Suprapubic skin (tissue), 4 donors: ENCODE measurements at regions not wholly inside any gene's neighbourhood (a gene's known extent, or its start where the extent isn't known, plus 50 kb on each side); places are given as distances from the start of the nearest gene placed in this dataset.
"Not testable (repeated sequence)": the region's sequence is repeated elsewhere in the genome, so short reads cannot be mapped to it uniquely, and the experiment has no call there.

Experiments used
- DNase-seq, 2 donors: peaks; one replicate each; pipeline ENCODE4 v3.0.0-alpha.2; 2019; ENCODE audit warnings: low spot score in 2 of 2
- H3K27ac ChIP-seq: fragments of 200-600 bp; sonication (generic); one replicate; pipeline ENCODE4 v1.5.1; 2019
- H3K27me3 ChIP-seq: fragments of 200-600 bp; sonication (generic); one replicate; pipeline ENCODE4 v1.5.1; 2019
- H3K36me3 ChIP-seq: fragments of 200-600 bp; sonication (generic); one replicate; pipeline ENCODE4 v1.5.1; 2019
- H3K4me1 ChIP-seq: fragments of 200-600 bp; sonication (generic); one replicate; pipeline ENCODE4 v1.5.1; 2019
- H3K4me3 ChIP-seq: fragments of 200-600 bp; sonication (generic); one replicate; pipeline ENCODE4 v1.5.1; 2019; ENCODE audit warnings: mild to moderate bottlenecking
- H3K9me3 ChIP-seq: fragments of 200-600 bp; sonication (generic); one replicate; pipeline ENCODE4 v1.5.1; 2019
- CTCF ChIP-seq, 2 donors: fragments of 200-600 bp in 1 of 2; fragments of 450-650 bp in 1 of 2; sonication (generic) in 1 of 2; IDR thresholded peaks; one replicate each; pipeline ENCODE4 v1.5.1; 2016 to 2019; ENCODE audit warnings: antibody characterized with exemption in 2 of 2, mild to moderate bottlenecking in 1 of 2, moderate library complexity in 1 of 2
- EP300 ChIP-seq: sonication (generic); formaldehyde crosslinking; IDR thresholded peaks from one replicate; pipeline ENCODE4 v1.6.1; 2017; ENCODE audit warnings: antibody characterized with exemption
- POLR2A ChIP-seq, 2 donors: fragments of 450-650 bp; IDR thresholded peaks; one replicate each; pipeline ENCODE4 v1.6.1; 2017; ENCODE audit warnings: antibody characterized with exemption in 2 of 2, mild to moderate bottlenecking in 2 of 2, moderate library complexity in 2 of 2
- POLR2AphosphoS5 ChIP-seq, 3 donors: sonication (generic); formaldehyde crosslinking; IDR thresholded peaks; one replicate each; pipeline ENCODE4 v1.6.1; 2017; ENCODE audit warnings: antibody characterized with exemption in 3 of 3
- WGBS: methylation state at CpG from one replicate; pipeline ENCODE4 v1.1.5; 2018; 5-methylcytosine and 5-hydroxymethylcytosine counted together

- Histone ChIP-seq H3K27ac (no peak overlapping the region), H3K4me3 (no peak overlapping the region), H3K4me1 (peaks cover 3% of the 10 kb centered on the region), H3K27me3 (no peaks in the 10 kb centered on the region), H3K9me3 (no peaks in the 10 kb centered on the region), H3K36me3 (no peaks in the 10 kb centered on the region)
- no peak for DNase-seq
- WGBS, result 45% methylated on average over 2 of the region's 2 CpGs
- TF ChIP-seq EP300 (no peak), POLR2AphosphoS5 (IDR thresholded peaks at IDR 0.05) (no peak), CTCF (IDR thresholded peaks at IDR 0.05) (no peak), POLR2A (IDR thresholded peaks at IDR 0.05) (no peak)
These were observed 634.3 kb downstream of the ISL1 start for GRCh38 chr5:52017567-52017966.

- no peaks in the 10 kb centered on the region for H3K4me1 ChIP-seq
- H3K27ac ChIP-seq, result no peak overlapping the region
- no peaks in the 10 kb centered on the region for H3K27me3 ChIP-seq
- DNase-seq, result no peak
- H3K36me3 ChIP-seq, result no peaks in the 10 kb centered on the region
- WGBS, result 89% methylated on average over 3 of the region's 3 CpGs
- no peaks in the 10 kb centered on the region for H3K9me3 ChIP-seq
- H3K4me3 ChIP-seq, result no peak overlapping the region
- TF ChIP-seq CTCF (IDR thresholded peaks at IDR 0.05) (no peak), EP300 (no peak), POLR2AphosphoS5 (IDR thresholded peaks at IDR 0.05) (no peak), POLR2A (IDR thresholded peaks at IDR 0.05) (no peak)
These were observed 641.1 kb downstream of the ISL1 start for GRCh38 chr5:52024359-52024758.

- H3K27me3 ChIP-seq, H3K9me3 ChIP-seq, H3K4me1 ChIP-seq, H3K36me3 ChIP-seq, H3K4me3 ChIP-seq, DNase-seq, H3K27ac ChIP-seq: not testable (repeated sequence)
- 96% methylated on average over 7 of the region's 7 CpGs for WGBS
These were observed 646.6 kb downstream of the ISL1 start for GRCh38 chr5:52029836-52030235.

- Histone ChIP-seq H3K9me3 (no peaks in the 10 kb centered on the region), H3K4me1 (no peaks in the 10 kb centered on the region), H3K27ac (no peak overlapping the region), H3K27me3 (no peaks in the 10 kb centered on the region), H3K36me3 (no peaks in the 10 kb centered on the region), H3K4me3 (no peak overlapping the region)
- DNase-seq, result no peak
- WGBS, result 85% methylated on average over 2 of the region's 2 CpGs
- TF ChIP-seq CTCF (IDR thresholded peaks at IDR 0.05) (no peak), POLR2A (IDR thresholded peaks at IDR 0.05) (no peak), EP300 (no peak), POLR2AphosphoS5 (IDR thresholded peaks at IDR 0.05) (no peak)
These were observed 658.6 kb downstream of the ISL1 start for GRCh38 chr5:52041842-52042241.

GRCh38 chr5:52043137-52043536 lies 659.9 kb downstream of the ISL1 start:
- TF ChIP-seq EP300, result no peak
- no peak for TF ChIP-seq POLR2A (IDR thresholded peaks at IDR 0.05)
- TF ChIP-seq CTCF (IDR thresholded peaks at IDR 0.05), result no peak
- TF ChIP-seq POLR2AphosphoS5 (IDR thresholded peaks at IDR 0.05), result no peak
- H3K27ac ChIP-seq, result no peak overlapping the region
- no peak for DNase-seq
- 78% methylated on average over 4 of the region's 4 CpGs for WGBS
- H3K4me1 ChIP-seq, result no peaks in the 10 kb centered on the region
- H3K4me3 ChIP-seq, result no peak overlapping the region
- no peaks in the 10 kb centered on the region for H3K36me3 ChIP-seq
- H3K9me3 ChIP-seq, result no peaks in the 10 kb centered on the region
- no peaks in the 10 kb centered on the region for H3K27me3 ChIP-seq

- Histone ChIP-seq H3K36me3 (no peaks in the 10 kb centered on the region), H3K27me3 (no peaks in the 10 kb centered on the region), H3K4me3 (no peak overlapping the region), H3K9me3 (no peaks in the 10 kb centered on the region), H3K4me1 (no peaks in the 10 kb centered on the region), H3K27ac (no peak overlapping the region)
- 86% methylated on average over 3 of the region's 3 CpGs for WGBS
- no peak for DNase-seq
- TF ChIP-seq CTCF (IDR thresholded peaks at IDR 0.05) (no peak), EP300 (no peak), POLR2AphosphoS5 (IDR thresholded peaks at IDR 0.05) (no peak), POLR2A (IDR thresholded peaks at IDR 0.05) (no peak)
These were observed 660.3 kb downstream of the ISL1 start for GRCh38 chr5:52043543-52043942.
